HG02852 (cell line): ENCODE measurements at regions not wholly inside any gene's neighbourhood (a gene's known extent, or its start where the extent isn't known, plus 50 kb on each side); places are given as distances from the start of the nearest gene placed in this dataset.

Source experiments
- ATAC-seq: cut with Tn5 transposase; IDR thresholded peaks from one replicate; pipeline ENCODE4 v1.9.1; 2021; ENCODE audit warnings: mild to moderate bottlenecking, moderate library complexity; ENCODE audit not compliant: unreplicated experiment

DNA sequence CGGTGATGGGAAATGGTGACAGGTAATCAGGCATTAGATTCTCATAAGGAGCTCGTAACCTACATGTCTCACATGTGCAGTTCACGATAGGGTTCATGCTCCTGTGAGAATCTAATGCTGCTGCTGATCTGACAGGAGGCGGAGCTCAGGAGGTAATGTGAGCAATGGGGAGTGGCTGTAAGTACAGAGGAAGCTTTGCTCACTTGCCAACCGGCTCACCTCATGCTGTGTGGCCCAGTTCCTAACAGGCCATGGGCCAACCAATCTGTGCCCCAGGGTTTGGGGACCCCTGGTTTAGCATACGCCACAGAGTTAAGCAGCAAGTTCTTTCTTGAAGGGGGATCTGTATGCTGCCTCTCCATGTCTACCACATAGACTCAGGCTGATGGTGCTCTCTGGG, 133.1 kb downstream of the IQUB start:
- no peak for ATAC-seq

DNA sequence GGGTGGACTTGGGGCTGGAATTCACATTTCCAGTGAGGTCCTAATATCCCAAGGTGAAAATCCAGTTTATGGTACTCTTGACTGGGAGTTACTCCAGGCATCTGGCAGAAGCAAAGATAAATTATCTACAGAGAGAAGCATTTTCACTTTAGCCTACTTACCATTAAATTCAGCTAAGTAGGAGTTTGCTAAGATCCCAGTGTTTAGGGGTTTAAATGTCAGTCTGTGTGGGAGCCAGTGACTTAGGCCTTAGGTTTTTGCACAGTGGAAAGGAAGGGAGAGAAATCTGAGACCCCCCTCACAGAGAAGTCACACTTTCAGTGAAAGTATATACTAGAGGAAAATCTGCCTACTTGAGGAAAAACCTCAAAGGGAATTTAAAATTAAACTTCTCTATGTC, 134.2 kb downstream of the IQUB start:
- no peak for ATAC-seq

DNA sequence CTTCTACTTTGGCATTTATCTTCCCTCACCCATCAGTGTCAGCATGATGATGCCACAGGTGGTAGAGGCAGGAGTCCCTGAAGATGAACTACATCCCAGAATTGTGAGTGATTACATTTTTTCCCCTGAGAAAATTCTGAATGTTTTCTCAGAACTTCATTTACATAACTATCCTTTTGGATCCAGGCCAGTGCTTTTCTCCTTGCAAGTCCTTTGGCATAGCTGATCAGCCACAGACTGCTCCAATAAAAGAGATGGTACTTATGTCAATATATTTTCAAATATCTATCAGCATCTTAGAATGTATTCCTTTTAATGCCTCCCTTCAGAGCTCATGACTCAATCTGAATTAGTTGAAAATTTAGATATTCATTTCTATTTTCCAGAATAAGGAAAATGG, 135.5 kb downstream of the IQUB start:
- no peak for ATAC-seq

DNA sequence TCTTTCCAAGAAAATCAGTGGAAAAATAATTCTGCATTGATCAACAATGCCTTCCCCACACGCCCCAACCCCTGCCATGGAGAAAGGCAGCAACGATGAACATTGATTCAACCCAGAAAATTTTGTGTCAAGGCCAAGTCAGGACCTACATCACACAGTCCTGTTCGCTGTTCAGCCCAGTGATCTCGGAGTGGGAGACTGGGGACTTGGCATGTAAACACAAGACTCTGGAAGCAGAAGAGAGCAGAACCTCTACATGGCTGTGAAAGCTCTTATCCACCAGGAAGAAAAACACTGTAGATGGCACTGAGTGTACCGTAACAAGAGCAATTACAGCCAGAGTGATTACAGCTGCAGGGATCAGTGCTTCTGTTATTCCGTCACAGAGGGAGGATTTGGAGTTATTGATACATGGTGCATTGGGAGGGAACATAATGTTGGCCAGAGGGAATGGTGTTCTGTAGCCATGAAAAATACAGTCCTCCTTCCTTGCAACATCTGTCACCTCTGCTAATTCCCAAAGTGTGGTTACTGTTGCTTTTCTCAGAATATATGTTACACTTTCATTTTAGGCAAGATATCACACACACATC, 136.6 kb downstream of the IQUB start:
- no peak for ATAC-seq

DNA sequence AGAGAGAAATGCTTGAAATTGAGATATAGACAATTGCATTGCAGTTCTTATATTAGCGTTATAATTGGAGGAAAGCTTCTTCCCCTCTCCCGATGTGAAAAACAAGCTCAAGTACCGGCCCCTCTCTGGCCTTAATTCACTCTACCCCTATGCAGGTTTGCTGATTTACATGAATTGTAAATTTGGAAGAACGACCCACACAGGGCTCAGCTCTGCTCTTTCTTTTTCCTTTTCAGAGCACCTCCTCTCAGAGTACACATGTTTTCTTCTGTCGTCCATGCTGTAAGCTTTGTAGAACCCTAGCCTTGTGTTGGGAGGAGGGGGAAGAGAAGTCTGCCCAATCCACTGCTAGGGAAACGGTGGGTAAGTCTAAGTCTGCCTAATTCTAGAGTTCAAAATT, 140.8 kb downstream of the IQUB start:
- no peak for ATAC-seq

DNA sequence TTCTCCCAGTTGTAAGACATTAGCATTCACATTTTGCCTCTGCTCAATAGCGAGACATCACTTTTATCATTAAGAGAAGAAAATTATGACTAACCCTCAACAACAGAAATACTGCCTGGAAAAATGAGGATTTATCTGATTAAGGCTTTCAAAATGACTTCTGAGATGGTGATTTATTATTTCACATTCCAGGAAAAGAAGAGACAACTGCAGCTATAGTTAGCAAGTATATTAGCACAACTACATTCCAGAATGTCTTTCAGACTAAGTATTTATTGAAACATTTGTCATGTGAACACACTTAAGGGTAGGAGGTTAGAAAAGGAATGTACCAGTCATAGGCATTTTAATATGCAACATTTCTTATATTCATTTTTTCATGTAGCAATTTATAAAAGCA, 162.0 kb downstream of the IQUB start:
- ATAC-seq = no peak

DNA sequence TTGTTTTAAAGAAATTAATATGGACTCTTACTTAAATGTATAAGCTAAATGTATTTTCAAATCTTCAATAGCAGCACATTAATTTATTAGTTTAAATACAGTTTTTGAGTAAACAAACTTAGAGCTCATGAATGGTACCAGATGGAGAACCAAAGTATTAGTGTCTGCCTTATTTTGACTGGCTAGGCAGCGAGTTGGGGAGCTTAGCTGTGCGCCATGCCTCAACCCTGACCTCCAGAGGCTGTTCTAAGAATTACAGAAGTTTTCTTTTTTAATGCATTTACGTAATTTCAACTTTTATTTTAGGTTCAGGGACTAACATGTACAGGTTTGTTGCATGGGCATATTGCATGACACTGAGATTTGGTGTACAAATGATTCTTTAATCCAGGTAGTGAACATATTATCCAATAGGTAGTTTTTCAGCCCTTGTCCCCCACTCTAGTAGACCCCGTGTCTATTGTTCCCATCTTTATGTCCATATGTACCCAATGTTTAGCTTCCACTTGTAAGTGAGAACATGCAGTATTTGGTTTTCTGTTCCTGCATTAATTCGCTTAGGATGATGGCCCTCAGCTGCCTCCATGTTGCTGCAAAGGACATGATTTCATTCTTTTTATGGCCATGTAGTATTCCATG, 166.8 kb downstream of the IQUB start:
- ATAC-seq = peak; percentile 96

DNA sequence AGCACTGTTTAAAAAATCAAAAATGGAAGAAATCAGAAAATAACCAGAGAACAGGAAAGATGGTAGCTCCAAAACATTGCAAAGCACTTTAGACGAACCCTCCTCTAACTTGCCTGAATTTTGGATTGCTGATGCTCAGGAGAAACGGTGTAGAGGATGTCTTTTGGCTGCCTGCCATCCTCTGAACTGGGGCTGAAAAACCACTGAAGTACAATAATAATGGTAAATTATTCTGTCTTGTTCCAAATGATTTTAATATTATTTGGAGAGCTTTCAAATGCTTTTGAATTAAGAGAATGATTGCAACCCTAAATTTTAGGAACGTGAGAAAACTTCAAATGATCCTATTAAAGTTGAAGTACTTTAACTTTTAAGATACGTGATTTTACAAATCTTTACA, 167.3 kb upstream of the SLC13A1 start:
- ATAC-seq = no peak

DNA sequence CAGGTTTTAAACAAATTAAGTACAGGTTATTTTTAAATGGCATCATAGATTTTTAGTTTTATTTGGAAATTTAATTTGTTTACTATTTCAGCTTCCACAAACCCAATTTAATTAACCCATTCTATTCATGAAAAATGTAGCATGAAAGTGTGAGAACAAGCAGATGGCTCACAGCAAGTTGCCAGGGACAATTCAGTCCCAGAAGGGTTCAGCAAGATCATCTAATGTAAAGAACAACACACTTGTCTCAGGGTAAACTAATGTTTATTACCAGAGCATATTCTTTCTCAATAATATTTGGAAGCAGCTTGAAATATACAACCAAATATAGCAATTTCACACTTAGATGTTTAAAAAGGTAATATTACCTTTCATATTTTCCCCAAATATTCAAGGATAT, 166.9 kb upstream of the SLC13A1 start:
- ATAC-seq = no peak

DNA sequence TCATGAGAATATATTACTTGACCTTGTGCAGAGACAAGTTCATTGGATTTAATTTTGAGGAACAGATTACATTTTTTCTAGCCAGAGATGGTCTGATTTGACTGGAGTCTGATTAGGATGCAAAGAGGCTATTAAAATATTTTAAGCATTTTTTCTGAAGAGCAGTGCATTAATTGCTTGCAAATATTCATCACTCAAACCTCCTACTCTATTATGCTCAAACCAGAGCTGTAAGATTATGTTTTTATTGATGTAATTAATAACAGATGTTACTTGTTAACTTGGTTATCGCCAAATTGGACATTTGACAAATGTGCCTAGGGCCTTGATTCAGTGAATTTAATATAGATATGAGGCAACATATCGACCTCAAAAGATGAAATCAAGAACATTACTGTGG, 160.9 kb upstream of the SLC13A1 start:
- ATAC-seq = no peak

DNA sequence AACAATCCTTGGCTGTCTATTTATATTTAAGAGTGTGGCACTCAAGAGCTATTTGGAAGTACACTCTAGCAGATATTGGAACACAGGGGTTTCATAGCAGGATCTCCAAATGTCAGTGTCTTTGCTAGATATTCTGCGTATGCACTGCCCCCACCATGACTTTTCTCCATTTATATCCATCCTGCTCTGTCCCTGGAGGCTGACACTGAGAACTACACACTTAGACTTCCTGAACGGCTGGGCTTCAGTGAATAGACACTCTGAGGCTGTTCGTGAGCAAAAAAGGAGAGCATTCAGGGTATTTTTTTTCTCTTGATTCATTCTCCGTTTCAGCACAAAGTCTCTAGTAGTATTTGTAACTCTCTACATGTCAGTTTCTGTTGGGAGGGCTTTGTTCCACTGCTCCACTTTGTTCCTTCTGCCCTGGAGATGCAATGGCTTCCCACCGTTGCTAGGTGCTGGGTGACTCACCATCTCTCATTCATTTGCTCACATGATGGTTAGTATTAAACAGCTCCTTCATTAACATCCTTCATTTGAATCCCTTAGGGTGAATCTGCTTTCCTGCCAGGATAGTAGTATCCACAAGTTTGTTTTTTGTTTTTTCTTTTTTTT, 155.9 kb upstream of the SLC13A1 start:
- ATAC-seq = peak; percentile 49

DNA sequence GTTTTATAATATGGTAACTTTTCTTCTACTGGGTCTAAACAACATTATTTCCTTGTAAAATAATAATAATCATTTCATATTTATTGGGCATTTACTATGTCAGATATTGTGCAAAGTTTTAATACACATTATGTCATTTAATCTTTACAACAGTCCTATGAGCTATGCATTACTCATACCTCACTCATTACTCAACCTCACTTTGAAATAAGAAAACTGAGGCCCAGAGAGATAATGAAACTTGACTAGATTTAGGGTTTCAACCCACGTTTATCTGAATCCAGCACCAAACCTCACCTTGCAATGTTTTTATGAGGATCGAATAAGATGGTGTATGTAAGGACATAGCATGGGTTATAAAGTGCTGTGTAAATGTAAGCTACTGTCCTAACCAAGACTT, 153.2 kb upstream of the SLC13A1 start:
- no peak for ATAC-seq

DNA sequence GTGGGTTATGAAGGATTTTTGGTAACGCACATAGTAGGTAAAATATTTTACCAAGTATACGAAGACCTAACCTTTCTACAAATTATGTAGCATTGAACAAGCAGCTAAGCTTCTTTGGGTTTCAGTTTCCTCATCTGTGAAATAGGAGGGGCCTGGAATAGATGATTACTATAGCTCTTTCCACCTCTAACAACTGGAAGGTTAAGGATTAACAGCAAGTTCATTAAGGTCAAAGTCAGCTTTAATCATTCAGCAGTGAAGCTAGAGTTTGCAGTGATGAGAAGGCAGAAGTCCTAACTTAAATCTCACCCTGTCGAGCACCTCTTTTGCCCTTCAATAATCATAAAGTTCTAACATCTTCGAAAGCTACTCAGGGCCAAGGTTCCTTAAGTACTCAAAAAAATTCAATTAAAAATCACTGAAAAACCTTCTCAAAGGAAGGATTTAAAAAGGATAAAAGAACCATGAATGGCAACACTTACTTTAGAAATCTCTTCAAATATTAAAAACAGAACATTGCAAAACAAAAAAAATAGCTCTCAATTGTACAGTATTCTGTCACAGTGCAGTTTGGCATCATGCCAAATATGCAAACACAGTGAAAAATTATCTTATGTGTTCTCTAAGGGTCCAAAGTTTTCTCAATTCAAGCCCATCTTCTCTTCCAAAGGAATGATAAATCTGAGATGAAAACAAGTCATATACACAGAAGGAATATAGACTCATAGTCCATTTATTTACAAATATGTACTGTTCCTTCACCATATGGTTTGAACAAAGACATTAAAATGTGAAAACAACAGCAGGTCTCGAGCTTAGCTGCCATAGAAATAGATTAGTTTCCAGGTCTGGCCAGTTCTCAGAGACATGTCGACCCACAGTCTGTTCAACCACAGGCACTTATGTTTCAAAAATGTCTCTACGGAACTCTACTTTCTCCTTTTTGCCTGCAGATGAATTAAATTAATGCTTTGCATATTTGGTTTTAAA, 152.0 kb upstream of the SLC13A1 start:
- no peak for ATAC-seq

DNA sequence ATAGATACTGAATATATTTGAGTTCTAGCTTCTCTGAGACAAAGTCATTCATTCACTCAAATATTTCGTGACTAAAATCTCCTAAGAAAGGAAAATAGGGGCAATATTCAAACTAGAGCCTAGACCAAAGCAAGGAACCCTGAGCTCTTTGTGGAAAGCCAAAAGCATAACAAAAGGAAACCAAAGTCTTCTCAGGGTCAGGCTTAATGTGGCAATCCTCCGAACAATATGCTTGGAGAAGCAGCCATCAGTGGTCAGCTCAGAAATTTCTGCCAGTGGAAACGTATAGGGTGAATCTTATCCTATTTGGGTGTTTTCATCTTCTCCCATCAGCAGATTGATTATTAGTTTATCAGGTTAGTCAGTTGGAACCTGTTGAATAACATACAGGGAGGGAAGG, 151.3 kb upstream of the SLC13A1 start:
- ATAC-seq = no peak

DNA sequence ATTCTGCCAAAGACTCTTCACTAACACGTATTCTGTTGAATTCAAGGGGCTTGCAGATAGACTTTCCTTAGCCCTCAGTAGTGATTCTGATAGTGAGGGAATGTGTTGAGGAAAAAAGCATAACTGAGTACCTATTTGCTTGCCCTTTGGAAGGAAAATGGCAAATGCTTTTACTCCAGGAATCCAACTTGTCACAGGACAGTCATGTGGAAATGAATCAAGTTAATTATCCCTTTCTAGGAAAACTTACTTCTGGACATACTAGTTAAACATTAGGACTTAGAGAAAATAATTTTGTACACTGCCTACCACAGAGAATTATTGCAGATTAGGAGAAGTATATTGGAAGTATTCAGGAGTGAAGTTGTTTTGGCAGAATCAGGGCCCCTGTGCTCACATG, 148.9 kb upstream of the SLC13A1 start:
- ATAC-seq = no peak

DNA sequence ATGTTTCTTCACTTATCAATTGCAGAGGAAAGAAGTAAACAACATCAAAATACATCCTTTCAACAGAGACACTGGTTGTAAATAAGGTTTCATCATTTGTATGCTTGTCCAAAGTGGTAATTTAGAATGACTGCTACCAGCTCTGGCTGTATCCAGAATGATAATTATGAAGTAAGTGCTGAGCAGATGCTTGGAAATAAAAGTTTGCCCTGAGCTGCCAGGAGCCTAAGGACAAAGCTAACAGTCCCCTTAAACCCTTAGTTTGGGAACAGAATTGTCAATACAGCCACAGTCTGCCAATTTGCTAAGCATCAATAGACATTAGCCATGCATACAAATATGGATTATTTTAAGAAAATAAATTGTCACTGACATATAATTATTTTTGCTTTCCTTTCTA, 147.0 kb upstream of the SLC13A1 start:
- no peak for ATAC-seq

DNA sequence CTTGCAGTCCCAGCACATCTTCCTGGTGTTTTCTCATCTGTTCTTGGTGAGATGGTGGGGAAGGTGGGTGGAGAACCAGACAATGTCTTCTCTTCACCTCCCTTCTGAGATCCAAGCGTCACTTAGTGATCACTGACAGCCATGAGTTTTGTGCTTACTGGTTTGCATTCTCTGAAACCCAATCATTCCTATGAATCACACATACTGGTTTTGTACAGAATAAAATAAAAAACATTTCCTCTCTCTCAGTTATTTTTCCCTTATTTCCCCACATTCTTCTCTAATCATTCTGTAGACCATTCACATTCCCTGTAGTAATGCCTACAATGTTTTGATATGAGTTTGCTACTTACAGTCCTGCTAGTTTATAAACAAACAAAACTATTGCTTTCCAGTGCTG, 143.8 kb upstream of the SLC13A1 start:
- no peak for ATAC-seq

DNA sequence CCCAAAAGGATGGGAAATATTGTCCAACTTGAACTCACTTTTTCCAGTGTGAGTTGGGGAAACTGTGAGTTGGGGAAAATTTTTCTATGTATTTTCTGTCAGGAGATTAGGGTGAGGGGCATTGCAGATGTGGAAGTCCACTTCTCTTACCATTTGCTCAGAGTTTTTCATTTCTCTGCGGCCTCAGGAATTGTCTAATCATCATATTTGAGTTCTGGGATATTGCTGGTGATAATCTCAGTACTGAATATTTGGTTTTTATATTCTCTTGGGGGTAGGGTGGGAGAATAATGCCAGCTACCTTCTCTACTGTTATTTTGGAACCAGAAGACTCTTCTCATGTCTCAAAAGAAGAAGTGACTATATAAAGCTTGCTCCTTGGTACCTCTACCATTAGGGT, 141.3 kb upstream of the SLC13A1 start:
- no peak for ATAC-seq

DNA sequence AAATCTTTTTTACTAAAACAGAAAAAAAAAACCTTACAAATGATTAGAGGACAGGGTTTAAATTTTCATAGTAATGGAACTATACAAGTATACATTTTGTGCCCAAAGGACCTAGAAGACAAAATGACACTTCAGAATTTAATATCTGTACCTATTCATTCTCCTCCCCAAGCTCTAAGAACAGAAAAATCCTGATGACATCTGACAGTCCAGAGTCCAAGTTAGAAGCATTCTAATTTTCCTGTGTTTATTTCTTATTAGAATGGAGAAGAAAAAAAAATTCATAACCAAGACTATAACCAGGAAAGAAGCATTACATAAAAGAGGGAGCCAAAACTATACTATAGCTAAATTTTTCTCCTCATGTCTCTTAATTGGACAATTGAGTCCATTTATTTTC, 138.9 kb upstream of the SLC13A1 start:
- ATAC-seq = no peak

DNA sequence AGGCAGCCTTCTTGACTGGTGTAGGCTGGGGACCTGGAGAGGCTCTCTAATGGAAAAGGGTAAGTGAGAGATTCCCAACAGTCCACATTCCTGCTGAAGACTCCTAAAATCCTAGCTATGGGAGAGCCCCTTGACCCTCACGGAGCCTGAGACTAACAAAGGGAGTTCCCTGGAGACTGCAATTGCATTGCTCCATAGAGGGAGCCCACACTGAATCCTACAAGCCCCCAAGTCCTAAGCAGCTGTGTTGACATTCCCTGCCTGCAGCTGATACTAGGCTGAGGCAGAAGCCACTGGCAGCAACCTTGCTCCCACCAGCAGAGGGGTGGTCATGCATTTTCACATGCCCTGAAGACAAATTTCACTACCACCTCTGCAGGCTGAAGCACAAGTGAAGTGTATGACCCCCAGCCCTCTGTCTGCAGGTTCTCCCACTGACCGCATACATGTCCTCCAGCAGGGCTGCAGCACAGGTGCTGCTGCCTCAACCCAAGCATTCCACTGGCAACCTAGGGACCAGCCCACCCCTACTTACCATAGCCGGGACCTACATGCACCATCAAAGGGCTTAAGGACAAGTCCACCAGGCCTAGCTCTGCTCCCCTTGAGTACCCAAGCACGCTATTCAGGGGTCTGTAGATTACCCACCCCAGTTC, 130.3 kb upstream of the SLC13A1 start:
- no peak for ATAC-seq

DNA sequence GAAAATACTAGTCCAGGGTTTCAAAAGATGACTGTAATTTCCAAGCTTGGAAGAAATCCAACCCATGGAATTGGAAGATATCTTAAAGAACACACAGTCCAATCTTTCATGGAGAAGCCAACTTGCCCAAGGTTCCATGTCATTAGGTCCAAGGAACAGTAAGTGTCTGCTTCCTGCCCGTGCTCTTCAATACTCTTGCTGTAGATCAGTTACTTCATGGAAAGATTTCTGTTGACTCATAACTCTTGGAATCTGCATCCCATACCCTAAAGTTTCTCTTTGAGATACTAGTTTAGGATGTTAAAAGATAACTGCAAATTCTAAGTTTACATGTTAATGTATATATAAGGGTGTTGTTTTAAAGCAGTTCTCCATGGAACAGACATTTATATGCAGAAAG, 127.9 kb upstream of the SLC13A1 start:
- ATAC-seq = no peak
